Amygdala (tissue), 56 donors: ENCODE measurements at regions not wholly inside any gene's neighbourhood (a gene's known extent, or its start where the extent isn't known, plus 50 kb on each side); places are given as distances from the start of the nearest gene placed in this dataset.

Experiments used
- DNase-seq, 56 donors: peaks; one replicate each; lab custom pipeline; 2025; lab: John Stamatoyannopoulos, UW

GRCh38 chr1:80769208-80769750, 1031.5 kb upstream of the ADGRL2 start:
- no peak for DNase-seq

- no peak for DNase-seq
Observed at GRCh38 chr1:80767711-80768110, 1033.0 kb upstream of the ADGRL2 start.

GRCh38 chr1:80759354-80759753, 1041.4 kb upstream of the ADGRL2 start:
- no peak for DNase-seq

GRCh38 chr1:80755944-80756343, 1044.8 kb upstream of the ADGRL2 start:
- DNase-seq: no peak

GRCh38 chr1:80751204-80751603, 1049.5 kb upstream of the ADGRL2 start:
- no peak for DNase-seq

- DNase-seq: no peak
Observed at GRCh38 chr1:80731241-80731894, 1069.4 kb upstream of the ADGRL2 start.

GRCh38 chr1:80722611-80723010, 1078.1 kb upstream of the ADGRL2 start:
- DNase-seq: no peak

- no peak for DNase-seq
Observed at GRCh38 chr1:80706526-80706925, 1094.2 kb upstream of the ADGRL2 start.

GRCh38 chr1:80678438-80678837, 1122.3 kb upstream of the ADGRL2 start:
- DNase-seq: no peak

- no peak for DNase-seq
Observed at GRCh38 chr1:80675454-80675853, 1125.3 kb upstream of the ADGRL2 start.

- DNase-seq: no peak
Observed at GRCh38 chr1:80673935-80674597, 1126.7 kb upstream of the ADGRL2 start.

GRCh38 chr1:80668372-80668771, 1132.4 kb upstream of the ADGRL2 start:
- no peak for DNase-seq

GRCh38 chr1:80666073-80666472, 1134.7 kb upstream of the ADGRL2 start:
- no peak for DNase-seq

- DNase-seq: no peak
Observed at GRCh38 chr1:80659161-80659560, 1141.6 kb upstream of the ADGRL2 start.

GRCh38 chr1:80657707-80658106, 1143.0 kb upstream of the ADGRL2 start:
- no peak for DNase-seq

- no peak for DNase-seq
Observed at GRCh38 chr1:80657044-80657643, 1143.6 kb upstream of the ADGRL2 start.

GRCh38 chr1:80656641-80657040, 1144.1 kb upstream of the ADGRL2 start:
- DNase-seq: no peak

GRCh38 chr1:80656014-80656636, 1144.6 kb upstream of the ADGRL2 start:
- DNase-seq: no peak

GRCh38 chr1:80646053-80646452, 1154.7 kb upstream of the ADGRL2 start:
- no peak for DNase-seq

GRCh38 chr1:80645621-80646020, 1155.1 kb upstream of the ADGRL2 start:
- DNase-seq: no peak

- DNase-seq: no peak
Observed at GRCh38 chr1:80640978-80641377, 1159.8 kb upstream of the ADGRL2 start.
